ENCODE measurements at regions not wholly inside any gene's neighbourhood (a gene's known extent, or its start where the extent isn't known, plus 50 kb on each side); places are given as distances from the start of the nearest gene placed in this dataset.
"Not testable (repeated sequence)": the region's sequence is repeated elsewhere in the genome, so short reads cannot be mapped to it uniquely, and the experiment has no call there.

GRCh38 chr5:92011845-92012244 is 628.7 kb upstream of the ARRDC3 start:
- not testable (repeated sequence) for H3K4me1 Mint-ChIP-seq; H3F3A ChIP-seq (replicated peaks; ENCODE audit: low read depth); H3K4me1 ChIP-seq (ENCODE audit: insufficient read depth); H2AFZ ChIP-seq; DNase-seq (ENCODE audit: low spot score); H3K4me3 ChIP-seq; H3K27ac Mint-ChIP-seq; H3K27ac ChIP-seq (ENCODE audit: low read depth); H3K4me3 Mint-ChIP-seq; H3K4me2 ChIP-seq; H3K36me3 Mint-ChIP-seq (ENCODE audit: low read depth); H3K9me2 ChIP-seq (ENCODE audit: insufficient read depth); ATAC-seq; H4K20me1 ChIP-seq (replicated peaks; ENCODE audit: insufficient read depth); H3K36me3 ChIP-seq (ENCODE audit: insufficient read depth); H3K27me3 Mint-ChIP-seq (ENCODE audit: insufficient read depth, low read depth, poor library complexity); H3K79me2 ChIP-seq (replicated peaks; ENCODE audit: insufficient read depth); H3K27me3 ChIP-seq (ENCODE audit: insufficient read depth)
- peaks cover 11% of the 10 kb centered on the region for H3K9me3 Mint-ChIP-seq

GRCh38 chr5:92003806-92004205 is 620.7 kb upstream of the ARRDC3 start:
- no peaks in the 10 kb centered on the region for H3F3A ChIP-seq (replicated peaks; ENCODE audit: low read depth)
- DNase-seq (ENCODE audit: low spot score) (no peak), ATAC-seq (no peak)
- Mint-ChIP-seq H3K9me3 (no peaks in the 10 kb centered on the region), H3K4me3 (no peak overlapping the region), H3K27ac (no peak overlapping the region), H3K36me3 (ENCODE audit: low read depth) (no peaks in the 10 kb centered on the region), H3K27me3 (ENCODE audit: insufficient read depth, low read depth, poor library complexity) (no peaks in the 10 kb centered on the region), H3K4me1 (peaks cover 7% of the 10 kb centered on the region)
- no peak overlapping the region for H2AFZ ChIP-seq
- H3K4me2 ChIP-seq: no peak overlapping the region
- H3K9me2 ChIP-seq (ENCODE audit: insufficient read depth): no peaks in the 10 kb centered on the region
- H3K79me2 ChIP-seq (replicated peaks; ENCODE audit: insufficient read depth): no peaks in the 10 kb centered on the region
- no peaks in the 10 kb centered on the region for H3K36me3 ChIP-seq (ENCODE audit: insufficient read depth)
- no peaks in the 10 kb centered on the region for H3K27me3 ChIP-seq (ENCODE audit: insufficient read depth)
- H3K4me1 ChIP-seq (ENCODE audit: insufficient read depth): peaks cover 4% of the 10 kb centered on the region
- no peak overlapping the region for H3K27ac ChIP-seq (ENCODE audit: low read depth)
- no peaks in the 10 kb centered on the region for H4K20me1 ChIP-seq (replicated peaks; ENCODE audit: insufficient read depth)
- no peak overlapping the region for H3K4me3 ChIP-seq
- TF ChIP-seq ZNF114 (CRISPR knock-in tag; IDR thresholded peaks at IDR 0.05): no peak
- TF ChIP-seq JUNB (IDR thresholded peaks at IDR 0.05; ENCODE audit: unreplicated experiment): no peak
- TF ChIP-seq ETS1 (IDR thresholded peaks at IDR 0.05): no peak
- no peak for TF ChIP-seq STAT1 (IDR thresholded peaks at IDR 0.05; ENCODE audit: unreplicated experiment)
- TF ChIP-seq POLR2AphosphoS5 (IDR thresholded peaks at IDR 0.05; ENCODE audit: low read depth): no peak
- no peak for TF ChIP-seq ZNF331 (CRISPR knock-in tag; IDR thresholded peaks at IDR 0.05; ENCODE audit: low read depth)
- no peak for TF ChIP-seq ZNF462 (CRISPR knock-in tag; IDR thresholded peaks at IDR 0.05)
- no peak for TF ChIP-seq EZH2phosphoT487 (IDR thresholded peaks at IDR 0.05; ENCODE audit: unreplicated experiment)
- no peak for TF ChIP-seq CREB1 (CRISPR knock-in tag; IDR thresholded peaks at IDR 0.05; ENCODE audit: low read depth)
- TF ChIP-seq CTCF (conservative IDR thresholded peaks at IDR 0.05; ENCODE audit: low read depth in 2 of 2): no peak
- no peak for TF ChIP-seq REST (IDR thresholded peaks at IDR 0.05; ENCODE audit: unreplicated experiment)

All from GM23338 (cell line).